SK-N-SH treated with all-trans-retinoic acid at 6 μM for 48 hours (cell line): ENCODE measurements at regions not wholly inside any gene's neighbourhood (a gene's known extent, or its start where the extent isn't known, plus 50 kb on each side); places are given as distances from the start of the nearest gene placed in this dataset.

Source experiments
- CSRNP3 ChIP-seq: fragments of 250-450 bp; sonication (Bioruptor Pico); IDR thresholded peaks from 2 replicates; pipeline ENCODE4 v1.5.1; 2021; ENCODE audit warnings: mild to moderate bottlenecking, moderate library complexity
- ISL1 ChIP-seq: fragments of 250-450 bp; sonication (Bioruptor Pico); IDR thresholded peaks from 2 replicates; pipeline ENCODE4 v2.1.2; 2022; ENCODE audit warnings: mild to moderate bottlenecking, moderate library complexity
- OSR1 ChIP-seq: fragments of 250-450 bp; sonication (Bioruptor Pico); IDR thresholded peaks from 2 replicates; pipeline ENCODE4 v1.8.0; 2022; ENCODE audit warnings: moderate library complexity, mild to moderate bottlenecking, inconsistent platforms
- PATZ1 ChIP-seq: fragments of 250-450 bp; sonication (Bioruptor Pico); IDR thresholded peaks from 2 replicates; pipeline ENCODE4 v1.8.0; 2020; ENCODE audit warnings: mild to moderate bottlenecking, moderate library complexity, borderline replicate concordance
- POU6F1 ChIP-seq: fragments of 250-450 bp; sonication (Bioruptor Pico); IDR thresholded peaks from 2 replicates; pipeline ENCODE4 v1.8.0; 2021; ENCODE audit warnings: low read depth, mild to moderate bottlenecking, moderate library complexity, borderline replicate concordance
- RARB ChIP-seq: fragments of 250-450 bp; sonication (Bioruptor Pico); IDR thresholded peaks from 2 replicates; pipeline ENCODE4 v1.8.0; 2021; ENCODE audit warnings: mild to moderate bottlenecking, moderate library complexity
- SNAI2 ChIP-seq: fragments of 250-450 bp; sonication (Bioruptor Pico); IDR thresholded peaks from 2 replicates; pipeline ENCODE4 v1.5.0; 2020; ENCODE audit warnings: mild to moderate bottlenecking, moderate library complexity
- TCF4 ChIP-seq: fragments of 250-450 bp; sonication (Bioruptor Pico); IDR thresholded peaks from 2 replicates; pipeline ENCODE4 v1.8.0; 2021; ENCODE audit warnings: mild to moderate bottlenecking, moderate library complexity, borderline replicate concordance
- ZFP3 ChIP-seq: fragments of 250-450 bp; sonication (Bioruptor Pico); IDR thresholded peaks from 2 replicates; pipeline ENCODE4 v1.5.0; 2020; ENCODE audit warnings: mild to moderate bottlenecking, moderate library complexity
- ZFP30 ChIP-seq: fragments of 450-650 bp; formaldehyde crosslinking; IDR thresholded peaks from 2 replicates; pipeline ENCODE4 v1.5.0; 2022; ENCODE audit warnings: mild to moderate bottlenecking, moderate library complexity
- ZNF565 ChIP-seq: fragments of 450-650 bp; formaldehyde crosslinking; conservative IDR thresholded peaks from 2 replicates; pipeline ENCODE4 v1.5.0; 2020; ENCODE audit warnings: low read depth, mild to moderate bottlenecking, moderate library complexity
- ZNF70 ChIP-seq: fragments of 450-650 bp; formaldehyde crosslinking; IDR thresholded peaks from 2 replicates; pipeline ENCODE4 v1.5.0; 2020; ENCODE audit warnings: mild to moderate bottlenecking, moderate library complexity
- TF ChIP-seq, protein P1 (sequence below): fragments of 250-450 bp; sonication (Bioruptor Pico); IDR thresholded peaks from 2 replicates; pipeline ENCODE4 v1.5.1; 2020; ENCODE audit warnings: low read depth, mild to moderate bottlenecking, moderate library complexity

GRCh38 chr5:100755435-100755834 lies 147.6 kb downstream of the ST8SIA4 start:
- TF ChIP-seq RARB (CRISPR knock-in tag) (no peak), ZNF70 (CRISPR knock-in tag) (no peak), POU6F1 (CRISPR knock-in tag) (no peak), ZFP30 (no peak), SNAI2 (CRISPR knock-in tag) (no peak), CSRNP3 (CRISPR knock-in tag) (no peak), ISL1 (CRISPR knock-in tag) (peak; percentile 91), OSR1 (CRISPR knock-in tag) (no peak), ZFP3 (no peak), PATZ1 (CRISPR knock-in tag) (no peak), TCF4 (CRISPR knock-in tag) (no peak), ZNF565 (CRISPR knock-in tag) (no peak)
- TF ChIP-seq, protein P1, sequence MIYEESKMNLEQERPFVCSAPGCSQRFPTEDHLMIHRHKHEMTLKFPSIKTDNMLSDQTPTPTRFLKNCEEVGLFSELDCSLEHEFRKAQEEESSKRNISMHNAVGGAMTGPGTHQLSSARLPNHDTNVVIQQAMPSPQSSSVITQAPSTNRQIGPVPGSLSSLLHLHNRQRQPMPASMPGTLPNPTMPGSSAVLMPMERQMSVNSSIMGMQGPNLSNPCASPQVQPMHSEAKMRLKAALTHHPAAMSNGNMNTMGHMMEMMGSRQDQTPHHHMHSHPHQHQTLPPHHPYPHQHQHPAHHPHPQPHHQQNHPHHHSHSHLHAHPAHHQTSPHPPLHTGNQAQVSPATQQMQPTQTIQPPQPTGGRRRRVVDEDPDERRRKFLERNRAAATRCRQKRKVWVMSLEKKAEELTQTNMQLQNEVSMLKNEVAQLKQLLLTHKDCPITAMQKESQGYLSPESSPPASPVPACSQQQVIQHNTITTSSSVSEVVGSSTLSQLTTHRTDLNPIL (CRISPR knock-in tag): no peak
